ENCODE measurements at regions not wholly inside any gene's neighbourhood (a gene's known extent, or its start where the extent isn't known, plus 50 kb on each side); places are given as distances from the start of the nearest gene placed in this dataset.

DNA sequence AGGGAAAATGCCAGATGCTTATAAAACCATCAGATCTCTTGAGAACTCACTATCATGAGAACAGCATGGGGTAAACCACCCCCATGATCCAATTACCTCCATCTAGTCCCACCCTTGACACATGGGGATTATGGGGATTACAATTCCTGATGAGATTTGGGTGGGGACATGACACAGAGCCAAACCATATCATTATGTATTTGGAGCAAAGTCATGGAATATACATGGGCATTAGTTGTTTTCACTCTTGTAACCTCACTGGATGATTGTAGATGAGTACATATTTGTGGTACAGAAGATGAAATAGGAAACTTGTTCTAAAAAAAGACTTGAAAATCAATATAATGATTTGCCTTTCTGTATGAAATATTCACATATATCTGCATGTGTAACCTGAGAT lies 674.5 kb upstream of the BOD1L1 start:
- TF ChIP-seq CTCF (IDR thresholded peaks at IDR 0.05), result no peak
- no peak for TF ChIP-seq POLR2AphosphoS5 (IDR thresholded peaks at IDR 0.05; ENCODE audit: insufficient read depth in 1 of 2, low read depth in 1 of 2)
- TF ChIP-seq POLR2A (IDR thresholded peaks at IDR 0.05), result no peak

Measured in vagina (tissue), 2 donors.